Mesendoderm (in vitro differentiated cells): ENCODE measurements at regions not wholly inside any gene's neighbourhood (a gene's known extent, or its start where the extent isn't known, plus 50 kb on each side); places are given as distances from the start of the nearest gene placed in this dataset.

Experiments used
- DNase-seq: peaks from one replicate; pipeline ENCODE4 v3.0.0; 2013
- H2AK5ac ChIP-seq: 2 replicates; pipeline ENCODE4 v1.6.1; 2013; ENCODE audit warnings: low read length, inconsistent platforms
- H2BK120ac ChIP-seq: 2 replicates; pipeline ENCODE4 v1.6.1; 2013; ENCODE audit warnings: low read depth, mild to moderate bottlenecking, low read length, moderate library complexity, mixed read lengths
- H2BK15ac ChIP-seq: replicated peaks from 2 replicates; pipeline ENCODE4 v1.6.1; 2013; ENCODE audit warnings: low read depth, mild to moderate bottlenecking, moderate library complexity
- H2BK5ac ChIP-seq: 2 replicates; pipeline ENCODE4 v1.6.1; 2013; ENCODE audit warnings: low read length, inconsistent platforms
- H3K18ac ChIP-seq: 2 replicates; pipeline ENCODE4 v1.6.1; 2013; ENCODE audit warnings: mild to moderate bottlenecking, low read length, mixed read lengths
- H3K23ac ChIP-seq: one replicate; pipeline ENCODE4 v1.6.1; 2013; ENCODE audit warnings: low read length
- H3K27ac ChIP-seq: 2 replicates; pipeline ENCODE4 v1.5.1; 2013; ENCODE audit warnings: low read depth, mild to moderate bottlenecking, inconsistent platforms, low read length, moderate library complexity
- H3K27me3 ChIP-seq: 2 replicates; pipeline ENCODE4 v1.6.1; 2013; ENCODE audit warnings: low read length, control low read depth, mild to moderate bottlenecking, inconsistent platforms; ENCODE audit not compliant: insufficient read depth, poor library complexity
- H3K36me3 ChIP-seq: 2 replicates; pipeline ENCODE4 v1.6.1; 2013; ENCODE audit warnings: low read length, inconsistent platforms; ENCODE audit not compliant: control insufficient read depth, insufficient read depth
- H3K4ac ChIP-seq: one replicate; pipeline ENCODE4 v1.6.1; 2013; ENCODE audit warnings: low read depth, mild to moderate bottlenecking, low read length, moderate library complexity
- H3K4me1 ChIP-seq: 2 replicates; pipeline ENCODE4 v1.6.1; 2013; ENCODE audit warnings: low read depth, low read length, inconsistent platforms; ENCODE audit not compliant: control insufficient read depth
- H3K4me2 ChIP-seq: 2 replicates; pipeline ENCODE4 v1.6.1; 2013; ENCODE audit warnings: low read length
- H3K4me3 ChIP-seq: 2 replicates; pipeline ENCODE4 v1.5.1; 2013; ENCODE audit warnings: mild to moderate bottlenecking, low read length
- H3K56ac ChIP-seq: one replicate; pipeline ENCODE4 v1.6.1; 2013; ENCODE audit warnings: low read length
- H3K79me1 ChIP-seq: 2 replicates; pipeline ENCODE4 v1.6.1; 2013; ENCODE audit warnings: low read length, inconsistent platforms
- H3K79me2 ChIP-seq: 2 replicates; pipeline ENCODE4 v1.6.1; 2013; ENCODE audit warnings: mild to moderate bottlenecking, low read length; ENCODE audit not compliant: control insufficient read depth, insufficient read depth
- H3K9ac ChIP-seq: 2 replicates; pipeline ENCODE4 v1.6.1; 2013; ENCODE audit warnings: low read length, inconsistent platforms
- H4K5ac ChIP-seq: one replicate; pipeline ENCODE4 v1.6.1; 2013; ENCODE audit warnings: low read length
- H4K8ac ChIP-seq: one replicate; pipeline ENCODE4 v1.6.1; 2013; ENCODE audit warnings: low read depth, mild to moderate bottlenecking, control low read depth, low read length, moderate library complexity
- WGBS: extraction: QIAGEN DNeasy Blood & Tissue Kit; methylation state at CpG from one replicate; pipeline ENCODE4 v1.1.7; 2013; ENCODE audit warnings: low lambda C conversion rate, missing lambda C conversion rate; ENCODE audit not compliant: insufficient coverage; ENCODE audit errors: extremely low coverage; 5-methylcytosine and 5-hydroxymethylcytosine counted together

DNA sequence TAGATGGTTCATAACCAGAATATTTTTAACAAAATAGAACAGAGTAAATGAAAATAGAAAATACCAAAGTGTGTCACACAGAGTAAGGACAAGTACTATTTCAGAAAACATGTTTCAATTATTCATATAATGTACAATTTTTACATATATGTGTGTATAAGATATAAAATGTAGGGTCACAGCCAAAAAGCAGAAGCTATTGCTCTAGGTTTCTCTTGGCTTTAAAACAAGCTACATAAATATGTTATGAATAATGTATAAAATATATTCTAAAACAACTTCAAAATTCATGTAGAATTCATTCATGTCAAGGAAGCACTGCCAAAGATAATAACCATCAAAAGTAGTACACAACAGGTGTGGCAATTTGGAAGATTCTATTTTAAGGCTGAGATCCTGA lies 218.2 kb downstream of the TTC32 start:
- H3K56ac ChIP-seq: no peak overlapping the region
- no peak overlapping the region for H3K4me3 ChIP-seq
- no peak overlapping the region for H2BK120ac ChIP-seq
- no peak overlapping the region for H3K18ac ChIP-seq
- no peaks in the 10 kb centered on the region for H3K27me3 ChIP-seq
- no peaks in the 10 kb centered on the region for H3K79me2 ChIP-seq
- DNase-seq: no peak
- no peaks in the 10 kb centered on the region for H3K79me1 ChIP-seq
- H3K23ac ChIP-seq: no peak overlapping the region
- H3K27ac ChIP-seq: no peak overlapping the region
- no peak overlapping the region for H2AK5ac ChIP-seq
- no peaks in the 10 kb centered on the region for H3K36me3 ChIP-seq
- no peak overlapping the region for H2BK5ac ChIP-seq
- no peak overlapping the region for H2BK15ac ChIP-seq
- no peak overlapping the region for H3K9ac ChIP-seq
- H3K4me1 ChIP-seq: no peaks in the 10 kb centered on the region
- no peak overlapping the region for H3K4ac ChIP-seq
- no peak overlapping the region for H4K5ac ChIP-seq
- H3K4me2 ChIP-seq: no peak overlapping the region
- no peak overlapping the region for H4K8ac ChIP-seq

DNA sequence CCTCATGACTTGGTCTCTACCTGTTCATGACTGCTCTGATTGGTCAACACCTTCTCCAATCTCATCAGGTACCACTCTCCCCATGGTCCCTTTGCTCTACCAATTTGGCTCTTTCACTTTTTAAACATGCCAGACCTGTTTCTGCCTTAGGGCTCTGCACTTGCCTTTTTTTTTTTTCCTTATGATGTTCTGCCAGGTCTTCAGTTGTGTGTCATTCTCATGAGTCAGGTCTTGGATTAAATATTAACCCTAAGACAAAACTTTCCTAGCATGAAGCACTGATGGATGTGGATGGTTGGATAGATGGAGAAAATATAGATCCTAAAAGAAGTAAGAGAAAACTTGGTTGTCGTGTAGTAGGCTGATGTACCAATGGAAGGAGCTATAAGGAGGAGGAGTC lies 219.3 kb downstream of the TTC32 start:
- H4K8ac ChIP-seq: no peak overlapping the region
- no peaks in the 10 kb centered on the region for H3K79me1 ChIP-seq
- H3K27me3 ChIP-seq: no peaks in the 10 kb centered on the region
- no peak overlapping the region for H2BK15ac ChIP-seq
- no CpG with 5 or more reads among the region's 1 CpG for WGBS
- H3K36me3 ChIP-seq: no peaks in the 10 kb centered on the region
- H3K9ac ChIP-seq: no peak overlapping the region
- H3K79me2 ChIP-seq: no peaks in the 10 kb centered on the region
- no peak overlapping the region for H4K5ac ChIP-seq
- no peak for DNase-seq
- H3K23ac ChIP-seq: no peak overlapping the region
- no peaks in the 10 kb centered on the region for H3K4me1 ChIP-seq
- no peak overlapping the region for H2BK5ac ChIP-seq
- H3K4ac ChIP-seq: no peak overlapping the region
- H3K56ac ChIP-seq: no peak overlapping the region
- no peak overlapping the region for H3K27ac ChIP-seq
- H2AK5ac ChIP-seq: no peak overlapping the region
- H2BK120ac ChIP-seq: no peak overlapping the region
- H3K4me3 ChIP-seq: no peak overlapping the region
- no peak overlapping the region for H3K18ac ChIP-seq
- no peak overlapping the region for H3K4me2 ChIP-seq

DNA sequence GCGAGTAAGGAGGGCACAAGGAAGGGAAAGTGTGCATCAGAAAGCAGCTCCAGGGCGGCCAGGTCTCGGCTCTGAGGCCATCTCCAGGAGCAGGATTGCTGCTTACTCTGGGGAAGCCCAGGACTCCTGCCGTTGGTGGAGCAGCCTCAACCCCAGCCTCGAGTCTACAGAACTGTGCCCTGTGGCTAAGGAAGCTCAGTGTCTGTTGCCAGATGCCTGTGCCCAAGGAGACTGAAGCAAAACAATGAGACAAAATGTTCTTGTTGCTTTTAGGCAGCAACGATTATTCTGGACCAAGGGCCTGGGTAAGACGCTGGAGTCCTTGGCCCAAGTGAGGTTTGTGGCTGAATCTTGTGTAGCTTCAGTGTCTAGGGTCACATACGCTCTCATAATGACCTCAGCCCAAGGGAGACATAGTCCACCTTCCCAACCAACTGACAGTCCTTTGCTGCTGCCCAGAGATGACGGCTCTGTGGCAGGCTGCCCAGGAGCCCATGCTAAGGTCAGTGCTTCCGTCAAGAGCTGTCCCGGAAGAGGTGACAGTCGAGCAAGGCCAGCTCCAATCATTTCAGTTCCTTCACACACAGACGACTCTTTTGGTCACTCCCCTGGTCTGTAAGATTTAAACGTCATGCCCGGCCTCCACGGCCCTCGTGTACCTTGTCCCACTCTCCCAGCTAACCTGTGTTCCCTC lies 223.8 kb downstream of the TTC32 start:
- no peak overlapping the region for H3K4me2 ChIP-seq
- H3K4me3 ChIP-seq: no peak overlapping the region
- H4K5ac ChIP-seq: no peak overlapping the region
- H2BK15ac ChIP-seq: no peak overlapping the region
- no peak overlapping the region for H3K56ac ChIP-seq
- H3K36me3 ChIP-seq: no peaks in the 10 kb centered on the region
- H3K27me3 ChIP-seq: no peaks in the 10 kb centered on the region
- no peak for DNase-seq
- H4K8ac ChIP-seq: no peak overlapping the region
- no peaks in the 10 kb centered on the region for H3K4me1 ChIP-seq
- no peak overlapping the region for H2BK5ac ChIP-seq
- H3K23ac ChIP-seq: no peak overlapping the region
- H2AK5ac ChIP-seq: no peak overlapping the region
- no peaks in the 10 kb centered on the region for H3K79me2 ChIP-seq
- H2BK120ac ChIP-seq: no peak overlapping the region
- no peak overlapping the region for H3K27ac ChIP-seq
- WGBS: no CpG with 5 or more reads among the region's 17 CpGs
- H3K4ac ChIP-seq: no peak overlapping the region
- no peak overlapping the region for H3K9ac ChIP-seq
- H3K79me1 ChIP-seq: no peaks in the 10 kb centered on the region
- no peak overlapping the region for H3K18ac ChIP-seq

GRCh38 chr2:19677215-19677777 lies 224.5 kb downstream of the TTC32 start:
- Histone ChIP-seq H3K27ac (no peak overlapping the region), H2BK120ac (no peak overlapping the region), H2BK5ac (no peak overlapping the region), H4K5ac (no peak overlapping the region), H3K36me3 (no peaks in the 10 kb centered on the region), H2BK15ac (no peak overlapping the region), H3K79me1 (no peaks in the 10 kb centered on the region), H3K4me3 (no peak overlapping the region), H3K18ac (no peak overlapping the region), H3K56ac (no peak overlapping the region), H3K27me3 (no peaks in the 10 kb centered on the region), H3K4me2 (no peak overlapping the region), H3K9ac (no peak overlapping the region), H3K79me2 (no peaks in the 10 kb centered on the region), H3K4ac (no peak overlapping the region), H3K23ac (no peak overlapping the region), H3K4me1 (no peaks in the 10 kb centered on the region), H2AK5ac (no peak overlapping the region), H4K8ac (no peak overlapping the region)
- no CpG with 5 or more reads among the region's 5 CpGs for WGBS
- DNase-seq: no peak

DNA sequence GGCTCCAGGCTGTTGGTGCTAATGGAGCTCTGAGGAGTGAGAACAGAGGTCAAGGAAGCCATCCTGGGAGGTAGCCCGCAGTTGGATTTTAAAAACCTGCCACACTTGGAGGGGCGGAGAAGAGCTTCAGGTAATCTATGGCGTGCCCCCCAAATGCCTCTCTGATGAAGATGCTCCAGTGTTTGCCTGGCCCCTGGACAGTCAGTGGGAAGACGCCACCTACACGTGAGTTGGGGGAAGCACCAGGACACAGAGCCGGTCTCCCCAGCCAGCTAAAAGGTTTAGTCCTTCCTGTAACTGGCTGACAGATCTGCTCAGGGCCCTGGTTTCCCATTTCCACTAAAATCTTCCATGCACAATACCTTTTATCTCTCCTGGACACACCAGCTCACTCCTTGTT lies 225.0 kb downstream of the TTC32 start:
- H3K56ac ChIP-seq: no peak overlapping the region
- H3K23ac ChIP-seq: no peak overlapping the region
- no peaks in the 10 kb centered on the region for H3K36me3 ChIP-seq
- no peaks in the 10 kb centered on the region for H3K4me1 ChIP-seq
- H3K79me1 ChIP-seq: no peaks in the 10 kb centered on the region
- no peak overlapping the region for H4K5ac ChIP-seq
- H4K8ac ChIP-seq: no peak overlapping the region
- DNase-seq: peak; percentile 61
- H3K4ac ChIP-seq: no peak overlapping the region
- no peak overlapping the region for H2BK15ac ChIP-seq
- no peak overlapping the region for H3K4me2 ChIP-seq
- H3K9ac ChIP-seq: no peak overlapping the region
- H2AK5ac ChIP-seq: no peak overlapping the region
- H2BK120ac ChIP-seq: no peak overlapping the region
- H3K27ac ChIP-seq: no peak overlapping the region
- no peak overlapping the region for H3K18ac ChIP-seq
- no peaks in the 10 kb centered on the region for H3K27me3 ChIP-seq
- no CpG with 5 or more reads among the region's 6 CpGs for WGBS
- H2BK5ac ChIP-seq: no peak overlapping the region
- H3K4me3 ChIP-seq: no peak overlapping the region
- H3K79me2 ChIP-seq: no peaks in the 10 kb centered on the region
